ENCODE measurements at regions not wholly inside any gene's neighbourhood (a gene's known extent, or its start where the extent isn't known, plus 50 kb on each side); places are given as distances from the start of the nearest gene placed in this dataset.

DNA sequence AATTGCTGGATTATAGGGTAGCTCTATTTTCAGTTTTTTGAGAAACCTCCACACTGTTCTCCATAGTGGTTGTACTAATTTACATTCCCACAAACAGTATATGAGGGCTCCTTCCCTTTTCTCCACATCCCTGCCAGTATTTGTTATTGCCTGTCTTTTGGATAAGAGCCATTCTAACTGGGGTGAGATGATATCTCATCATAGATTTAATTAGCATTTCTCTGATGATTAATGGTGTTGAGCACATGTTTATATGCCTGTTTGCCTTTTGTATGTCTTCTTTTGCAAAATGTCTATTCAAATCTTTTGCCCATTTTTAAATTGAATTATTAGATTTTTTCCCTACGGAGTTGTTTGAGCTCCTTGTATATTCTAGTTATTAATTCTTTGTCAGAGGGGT lies 385.3 kb downstream of the CCER1 start:
- TF ChIP-seq POLR2A (IDR thresholded peaks at IDR 0.05) (no peak), POLR2AphosphoS5 (IDR thresholded peaks at IDR 0.05) (no peak)
- TF ChIP-seq, protein P1, sequence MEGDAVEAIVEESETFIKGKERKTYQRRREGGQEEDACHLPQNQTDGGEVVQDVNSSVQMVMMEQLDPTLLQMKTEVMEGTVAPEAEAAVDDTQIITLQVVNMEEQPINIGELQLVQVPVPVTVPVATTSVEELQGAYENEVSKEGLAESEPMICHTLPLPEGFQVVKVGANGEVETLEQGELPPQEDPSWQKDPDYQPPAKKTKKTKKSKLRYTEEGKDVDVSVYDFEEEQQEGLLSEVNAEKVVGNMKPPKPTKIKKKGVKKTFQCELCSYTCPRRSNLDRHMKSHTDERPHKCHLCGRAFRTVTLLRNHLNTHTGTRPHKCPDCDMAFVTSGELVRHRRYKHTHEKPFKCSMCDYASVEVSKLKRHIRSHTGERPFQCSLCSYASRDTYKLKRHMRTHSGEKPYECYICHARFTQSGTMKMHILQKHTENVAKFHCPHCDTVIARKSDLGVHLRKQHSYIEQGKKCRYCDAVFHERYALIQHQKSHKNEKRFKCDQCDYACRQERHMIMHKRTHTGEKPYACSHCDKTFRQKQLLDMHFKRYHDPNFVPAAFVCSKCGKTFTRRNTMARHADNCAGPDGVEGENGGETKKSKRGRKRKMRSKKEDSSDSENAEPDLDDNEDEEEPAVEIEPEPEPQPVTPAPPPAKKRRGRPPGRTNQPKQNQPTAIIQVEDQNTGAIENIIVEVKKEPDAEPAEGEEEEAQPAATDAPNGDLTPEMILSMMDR (IDR thresholded peaks at IDR 0.05 in 8 of 11, conservative IDR thresholded peaks at IDR 0.05 in 3 of 11) = no peak

All from spleen (tissue), 7 donors.